ENCODE measurements at regions not wholly inside any gene's neighbourhood (a gene's known extent, or its start where the extent isn't known, plus 50 kb on each side); places are given as distances from the start of the nearest gene placed in this dataset.

- DNase-seq (ENCODE audit: low read depth in 1 of 2, low spot score in 1 of 2), result no peak
- no peak overlapping the region for H3K27ac ChIP-seq (replicated peaks)
- TF ChIP-seq REST (IDR thresholded peaks at IDR 0.05; ENCODE audit: insufficient replicate concordance, low read depth) (no peak), GABPA (IDR thresholded peaks at IDR 0.05; ENCODE audit: low read depth) (no peak), SPI1 (IDR thresholded peaks at IDR 0.05; ENCODE audit: borderline replicate concordance, low read depth) (no peak), POLR2AphosphoS5 (IDR thresholded peaks at IDR 0.05; ENCODE audit: low read depth) (no peak), CTCF (IDR thresholded peaks at IDR 0.05; ENCODE audit: insufficient read depth, low read length) (no peak)
- H3K4me3 ChIP-seq (replicated peaks; ENCODE audit: insufficient read depth, low read length), result no peak overlapping the region
- no peaks in the 10 kb centered on the region for H3K27me3 ChIP-seq (ENCODE audit: insufficient read depth, poor library complexity, severe bottlenecking)
Measured at GRCh38 chr11:37390576-37391083, 792.6 kb upstream of the RAG2 start.

GRCh38 chr11:37378958-37379357, 780.9 kb upstream of the RAG2 start:
- Histone ChIP-seq H3K4me3 (replicated peaks; ENCODE audit: insufficient read depth, low read length) (no peak overlapping the region), H3K27ac (replicated peaks) (no peak overlapping the region), H3K27me3 (ENCODE audit: insufficient read depth, poor library complexity, severe bottlenecking) (no peaks in the 10 kb centered on the region)
- no peak for TF ChIP-seq SPI1 (IDR thresholded peaks at IDR 0.05; ENCODE audit: borderline replicate concordance, low read depth)
- TF ChIP-seq REST (IDR thresholded peaks at IDR 0.05; ENCODE audit: insufficient replicate concordance, low read depth), result no peak
- DNase-seq (ENCODE audit: low read depth in 1 of 2, low spot score in 1 of 2), result no peak

GRCh38 chr11:37372667-37373066, 774.6 kb upstream of the RAG2 start:
- TF ChIP-seq SPI1 (IDR thresholded peaks at IDR 0.05; ENCODE audit: borderline replicate concordance, low read depth), result no peak
- no peak for TF ChIP-seq REST (IDR thresholded peaks at IDR 0.05; ENCODE audit: insufficient replicate concordance, low read depth)
- TF ChIP-seq POLR2AphosphoS5 (IDR thresholded peaks at IDR 0.05; ENCODE audit: low read depth), result no peak
- TF ChIP-seq CTCF (IDR thresholded peaks at IDR 0.05; ENCODE audit: insufficient read depth, low read length), result no peak
- Histone ChIP-seq H3K27ac (replicated peaks) (no peak overlapping the region), H3K4me3 (replicated peaks; ENCODE audit: insufficient read depth, low read length) (no peak overlapping the region), H3K27me3 (ENCODE audit: insufficient read depth, poor library complexity, severe bottlenecking) (no peaks in the 10 kb centered on the region)
- no peak for DNase-seq (ENCODE audit: low read depth in 1 of 2, low spot score in 1 of 2)

Data from HL-60 (cell line).